ENCODE measurements at regions not wholly inside any gene's neighbourhood (a gene's known extent, or its start where the extent isn't known, plus 50 kb on each side); places are given as distances from the start of the nearest gene placed in this dataset.

- Histone ChIP-seq H3K36me3 (no peaks in the 10 kb centered on the region), H3K4me3 (no peak overlapping the region), H3K4me1 (no peaks in the 10 kb centered on the region), H3K27me3 (peaks cover 0 to 17% (median 2%) of the 10 kb centered on the region in 4 donors), H3K27ac (replicated peaks in 1 of 4) (no peak overlapping the region), H3K9me3 (no peaks in the 10 kb centered on the region)
- 89% methylated on average over 12 of the region's 12 CpGs for WGBS
- TF ChIP-seq POLR2A (IDR thresholded peaks at IDR 0.05; ENCODE audit: low read depth) (no peak), CTCF (IDR thresholded peaks at IDR 0.05) (no peak), POLR2AphosphoS5 (IDR thresholded peaks at IDR 0.05) (no peak), EP300 (IDR thresholded peaks at IDR 0.05) (no peak)
- intact Hi-C loops (cut with DNase I): no loop called here
- DNase-seq (ENCODE audit: extremely low spot score): peak; percentile 83
Measured at GRCh38 chr11:134665188-134665535, 253.1 kb upstream of the B3GAT1 start.

GRCh38 chr11:134664447-134665187 lies 252.6 kb upstream of the B3GAT1 start:
- H3K27me3 ChIP-seq: peaks cover 0 to 14% (median 2%) of the 10 kb centered on the region in 4 donors
- no peak overlapping the region for H3K4me3 ChIP-seq
- no peak overlapping the region for H3K27ac ChIP-seq (replicated peaks in 1 of 4)
- no peaks in the 10 kb centered on the region for H3K9me3 ChIP-seq
- intact Hi-C loops (cut with DNase I): no loop called here
- peak; percentile 84 for DNase-seq (ENCODE audit: extremely low spot score)
- WGBS: 82% methylated on average over 19 of the region's 25 CpGs
- TF ChIP-seq CTCF (IDR thresholded peaks at IDR 0.05): no peak
- TF ChIP-seq POLR2A (IDR thresholded peaks at IDR 0.05; ENCODE audit: low read depth): no peak
- no peak for TF ChIP-seq EP300 (IDR thresholded peaks at IDR 0.05)
- no peak for TF ChIP-seq POLR2AphosphoS5 (IDR thresholded peaks at IDR 0.05)
- no peaks in the 10 kb centered on the region for H3K4me1 ChIP-seq
- H3K36me3 ChIP-seq: no peaks in the 10 kb centered on the region

- Histone ChIP-seq H3K27me3 (peaks cover 0 to 8% (median under 1%) of the 10 kb centered on the region in 4 donors), H3K9me3 (no peaks in the 10 kb centered on the region), H3K27ac (replicated peaks in 1 of 4) (no peak overlapping the region), H3K4me3 (no peak overlapping the region), H3K36me3 (no peaks in the 10 kb centered on the region), H3K4me1 (no peaks in the 10 kb centered on the region)
- TF ChIP-seq EP300 (IDR thresholded peaks at IDR 0.05) (no peak), POLR2A (IDR thresholded peaks at IDR 0.05; ENCODE audit: low read depth) (no peak), CTCF (IDR thresholded peaks at IDR 0.05) (no peak), POLR2AphosphoS5 (IDR thresholded peaks at IDR 0.05) (no peak)
- WGBS: 91% methylated on average over 11 of the region's 11 CpGs
- intact Hi-C loops (cut with DNase I): no loop called here
- peak; percentile 72 for DNase-seq (ENCODE audit: extremely low spot score)
Measured at GRCh38 chr11:134663506-134664313, 251.7 kb upstream of the B3GAT1 start.

- DNase-seq (ENCODE audit: extremely low spot score): peak; percentile 86
Measured at GRCh38 chr11:134662629-134663360, 250.8 kb upstream of the B3GAT1 start.

More at GRCh38 chr11:134662629-134663360, 250.8 kb upstream of the B3GAT1 start:
- H3K4me1 ChIP-seq: no peaks in the 10 kb centered on the region
- H3K27me3 ChIP-seq: no peaks in the 10 kb centered on the region
- intact Hi-C loops (cut with DNase I): no loop called here
- H3K9me3 ChIP-seq: no peaks in the 10 kb centered on the region
- H3K36me3 ChIP-seq: no peaks in the 10 kb centered on the region
- TF ChIP-seq POLR2AphosphoS5 (IDR thresholded peaks at IDR 0.05) (no peak), EP300 (IDR thresholded peaks at IDR 0.05) (no peak), CTCF (IDR thresholded peaks at IDR 0.05) (no peak), POLR2A (IDR thresholded peaks at IDR 0.05; ENCODE audit: low read depth) (no peak)
- WGBS: 83% methylated on average over 3 of the region's 5 CpGs
- H3K27ac ChIP-seq (replicated peaks in 1 of 4): no peak overlapping the region
- H3K4me3 ChIP-seq: no peak overlapping the region

Measured in esophagus muscularis mucosa (tissue), 4 donors.